H9 (cell line): ENCODE measurements at regions not wholly inside any gene's neighbourhood (a gene's known extent, or its start where the extent isn't known, plus 50 kb on each side); places are given as distances from the start of the nearest gene placed in this dataset.

Source experiments
- DNase-seq: peaks from one replicate; pipeline ENCODE4 v3.0.0-alpha.2; 2017
- H2AFZ ChIP-seq: one replicate; pipeline ENCODE4 v1.6.1; 2013; ENCODE audit warnings: mild to moderate bottlenecking, low read length, control low read depth, moderate library complexity
- H2AK5ac ChIP-seq: 2 replicates; pipeline ENCODE4 v1.6.1; 2013; ENCODE audit warnings: low read length, control low read depth, mixed read lengths; ENCODE audit not compliant: insufficient read length
- H2BK120ac ChIP-seq: one replicate; pipeline ENCODE4 v1.6.1; 2013; ENCODE audit warnings: low read depth, mild to moderate bottlenecking, low read length, control low read depth, inconsistent platforms; ENCODE audit not compliant: poor library complexity, severe bottlenecking
- H2BK12ac ChIP-seq: 2 replicates; pipeline ENCODE4 v1.6.1; 2013; ENCODE audit warnings: low read length, control low read depth, mixed read lengths, low read depth; ENCODE audit not compliant: insufficient read length
- H2BK15ac ChIP-seq: 2 replicates; pipeline ENCODE4 v1.6.1; 2013; ENCODE audit warnings: low read depth, low read length, control low read depth
- H2BK20ac ChIP-seq: one replicate; pipeline ENCODE4 v1.6.1; 2013; ENCODE audit warnings: low read depth, mild to moderate bottlenecking, low read length, control low read depth, inconsistent platforms; ENCODE audit not compliant: poor library complexity, severe bottlenecking
- H2BK5ac ChIP-seq: 2 replicates; pipeline ENCODE4 v1.6.1; 2013; ENCODE audit warnings: low read length, control low read depth, mixed read lengths; ENCODE audit not compliant: insufficient read length
- H3K14ac ChIP-seq: 2 replicates; pipeline ENCODE4 v1.6.1; 2013; ENCODE audit warnings: low read length, control low read depth; ENCODE audit not compliant: insufficient read depth
- H3K18ac ChIP-seq: 2 replicates; pipeline ENCODE4 v1.6.1; 2013; ENCODE audit warnings: low read depth, mild to moderate bottlenecking, mixed read lengths, low read length, control low read depth; ENCODE audit not compliant: insufficient read length
- H3K23ac ChIP-seq: 2 replicates; pipeline ENCODE4 v1.6.1; 2013; ENCODE audit warnings: low read length, control low read depth, mixed read lengths, low read depth; ENCODE audit not compliant: insufficient read length
- H3K23me2 ChIP-seq: 2 replicates; pipeline ENCODE4 v1.6.1; 2013; ENCODE audit warnings: low read depth, mild to moderate bottlenecking, mixed read lengths, low read length, control low read depth; ENCODE audit not compliant: insufficient read length, poor library complexity, severe bottlenecking
- H3K27ac ChIP-seq: 2 replicates; pipeline ENCODE4 v1.5.1; 2013; ENCODE audit warnings: low read length, control low read depth, mixed read lengths, low read depth; ENCODE audit not compliant: insufficient read length
- H3K27me3 ChIP-seq: 2 replicates; pipeline ENCODE4 v1.6.1; 2013; ENCODE audit warnings: low read length, control low read depth, inconsistent platforms; ENCODE audit not compliant: insufficient read depth
- H3K4ac ChIP-seq: 2 replicates; pipeline ENCODE4 v1.6.1; 2013; ENCODE audit warnings: low read depth, mild to moderate bottlenecking, control low read depth, inconsistent platforms, low read length, moderate library complexity
- H3K4me1 ChIP-seq: 2 replicates; pipeline ENCODE4 v1.6.1; 2013; ENCODE audit warnings: low read length, control low read depth, inconsistent platforms; ENCODE audit not compliant: insufficient read depth
- H3K4me2 ChIP-seq: 2 replicates; pipeline ENCODE4 v1.6.1; 2013; ENCODE audit warnings: low read length, control low read depth, mixed read lengths; ENCODE audit not compliant: insufficient read length, insufficient read depth
- H3K56ac ChIP-seq: 2 replicates; pipeline ENCODE4 v1.6.1; 2013; ENCODE audit warnings: low read depth, mild to moderate bottlenecking, mixed read lengths, low read length, control low read depth; ENCODE audit not compliant: insufficient read length
- H3K79me1 ChIP-seq: 2 replicates; pipeline ENCODE4 v1.6.1; 2013; ENCODE audit warnings: low read depth, mild to moderate bottlenecking, moderate library complexity, low read length, control low read depth, inconsistent platforms; ENCODE audit not compliant: insufficient read depth, poor library complexity, severe bottlenecking
- H3K79me2 ChIP-seq: 2 replicates; pipeline ENCODE4 v1.6.1; 2013; ENCODE audit warnings: low read length, control low read depth, inconsistent platforms; ENCODE audit not compliant: insufficient read depth
- H3K9ac ChIP-seq: 2 replicates; pipeline ENCODE4 v1.6.1; 2013; ENCODE audit warnings: low read length, control low read depth, mixed read lengths; ENCODE audit not compliant: insufficient read length; ENCODE audit errors: extremely low read depth
- H3K9me3 ChIP-seq: one replicate; pipeline ENCODE4 v1.6.1; 2013; ENCODE audit warnings: low read depth, low read length, inconsistent platforms; ENCODE audit not compliant: control insufficient read depth
- H3T11ph ChIP-seq: one replicate; pipeline ENCODE4 v1.6.1; 2013; ENCODE audit warnings: mild to moderate bottlenecking, low read length, control low read depth, inconsistent platforms
- H4K20me1 ChIP-seq: one replicate; pipeline ENCODE4 v1.6.1; 2013; ENCODE audit not compliant: control insufficient read depth, insufficient read length, insufficient read depth
- H4K5ac ChIP-seq: 2 replicates; pipeline ENCODE4 v1.6.1; 2013; ENCODE audit warnings: low read depth, mild to moderate bottlenecking, mixed read lengths, low read length, control low read depth; ENCODE audit not compliant: insufficient read length
- H4K8ac ChIP-seq: replicated peaks from 2 replicates; pipeline ENCODE4 v1.6.1; 2013; ENCODE audit warnings: low read length, control low read depth, mixed read lengths, low read depth; ENCODE audit not compliant: insufficient read length
- H4K91ac ChIP-seq: 2 replicates; pipeline ENCODE4 v1.6.1; 2013; ENCODE audit warnings: low read depth, mild to moderate bottlenecking, moderate library complexity, mixed read lengths, low read length, control low read depth; ENCODE audit not compliant: insufficient read length
- H3K27ac Mint-ChIP-seq, 3 experiments: 2 replicates in 2 of 3; 3 replicates in 1 of 3; pipeline ENCODE4 v1.8.0; 2020 to 2021; ENCODE audit warnings: mixed read lengths in 3 of 3, mild to moderate bottlenecking in 1 of 3, moderate library complexity in 1 of 3
- H3K27me3 Mint-ChIP-seq: 2 replicates; pipeline ENCODE4 v1.8.0; 2021; ENCODE audit warnings: low read depth, mild to moderate bottlenecking, moderate library complexity, mixed read lengths
- H3K36me3 Mint-ChIP-seq, 3 experiments: 2 replicates in 2 of 3; 3 replicates in 1 of 3; pipeline ENCODE4 v1.8.0; 2020 to 2021; ENCODE audit warnings: low read depth in 3 of 3, mixed read lengths in 3 of 3; ENCODE audit not compliant: insufficient read depth in 1 of 3
- H3K4me1 Mint-ChIP-seq, 2 experiments: 2 replicates each; pipeline ENCODE4 v1.8.0; 2020; ENCODE audit warnings: mixed read lengths in 2 of 2
- H3K4me3 Mint-ChIP-seq, 2 experiments: 2 replicates in 1 of 2; 3 replicates in 1 of 2; pipeline ENCODE4 v1.8.0; 2020 to 2021; ENCODE audit warnings: mild to moderate bottlenecking in 2 of 2, mixed read lengths in 2 of 2, moderate library complexity in 1 of 2
- H3K9me3 Mint-ChIP-seq, 2 experiments: 2 replicates in 1 of 2; 3 replicates in 1 of 2; pipeline ENCODE4 v1.8.0; 2020; ENCODE audit warnings: mild to moderate bottlenecking in 2 of 2, mixed read lengths in 2 of 2, moderate library complexity in 1 of 2
- CTCF ChIP-seq: fragments of 200-600 bp; sonication (generic); conservative IDR thresholded peaks from 3 replicates; pipeline ENCODE4 v1.8.0; 2021; ENCODE audit warnings: antibody characterized with exemption, mild to moderate bottlenecking
- WGBS: extraction: QIAGEN DNeasy Blood & Tissue Kit; methylation state at CpG from one replicate; pipeline ENCODE4 v1.1.7; 2013; ENCODE audit warnings: missing lambda C conversion rate, low lambda C conversion rate, mixed read lengths; ENCODE audit not compliant: insufficient read length; ENCODE audit errors: extremely low coverage; 5-methylcytosine and 5-hydroxymethylcytosine counted together

DNA sequence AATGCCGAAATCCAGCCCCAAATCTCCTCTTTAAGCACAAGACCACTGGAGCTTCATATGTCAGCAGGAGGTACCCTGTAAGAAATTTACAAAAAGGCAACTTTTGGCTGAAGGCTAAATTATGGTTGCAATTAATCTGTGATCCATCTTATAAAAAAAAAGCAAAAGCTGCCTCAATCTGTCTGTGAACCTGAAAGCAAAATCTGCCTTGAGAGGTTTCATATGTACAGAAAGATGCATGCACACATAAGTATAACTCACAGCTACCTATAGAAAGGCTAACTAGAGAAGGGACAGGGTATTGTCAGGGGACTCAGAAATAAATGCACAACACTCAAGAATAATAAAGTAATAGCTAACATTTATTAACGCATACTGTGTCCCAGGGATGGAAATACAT is 964.2 kb upstream of the ADGRL2 start:
- no peaks in the 10 kb centered on the region for H3K79me2 ChIP-seq
- H2BK12ac ChIP-seq = no peak overlapping the region
- no peak overlapping the region for H3K9ac ChIP-seq
- H4K91ac ChIP-seq = no peak overlapping the region
- H2BK20ac ChIP-seq = no peak overlapping the region
- H3K23me2 ChIP-seq = no peaks in the 10 kb centered on the region
- H3K27me3 ChIP-seq = no peaks in the 10 kb centered on the region
- Mint-ChIP-seq H3K27ac (no peak overlapping the region), H3K9me3 (peaks cover 6 to 9% of the 10 kb centered on the region in 2 experiments), H3K4me3 (no peak overlapping the region), H3K36me3 (peaks cover 4 to 5% (median 4%) of the 10 kb centered on the region in 3 experiments; a peak in 6 of 7 replicates), H3K27me3 (no peaks in the 10 kb centered on the region), H3K4me1 (peaks cover 5 to 13% of the 10 kb centered on the region in 2 experiments)
- H4K5ac ChIP-seq = no peak overlapping the region
- no peak overlapping the region for H3T11ph ChIP-seq
- no peak overlapping the region for H3K14ac ChIP-seq
- H3K4me2 ChIP-seq = no peak overlapping the region
- H3K79me1 ChIP-seq = no peaks in the 10 kb centered on the region
- H2AK5ac ChIP-seq = no peak overlapping the region
- no peaks in the 10 kb centered on the region for H4K20me1 ChIP-seq
- H3K18ac ChIP-seq = no peak overlapping the region
- no peaks in the 10 kb centered on the region; the same call in 1 of the 2 replicates for H3K4me1 ChIP-seq
- H2BK15ac ChIP-seq = no peak overlapping the region
- H3K56ac ChIP-seq = no peak overlapping the region
- no peaks in the 10 kb centered on the region for H3K9me3 ChIP-seq
- H2BK5ac ChIP-seq = no peak overlapping the region
- H2AFZ ChIP-seq = no peak overlapping the region
- no peak overlapping the region for H3K23ac ChIP-seq
- no peak overlapping the region for H3K4ac ChIP-seq
- no peak overlapping the region for H3K27ac ChIP-seq
- WGBS = no CpG with 5 or more reads among the region's 2 CpGs
- H2BK120ac ChIP-seq = no peak overlapping the region
- no peak for DNase-seq
- TF ChIP-seq CTCF = no peak
- H4K8ac ChIP-seq = no peak overlapping the region
